Fibroblast of skin of abdomen (primary cell): ENCODE measurements at regions not wholly inside any gene's neighbourhood (a gene's known extent, or its start where the extent isn't known, plus 50 kb on each side); places are given as distances from the start of the nearest gene placed in this dataset.

ENCODE experiments used
- DNase-seq: peaks from one replicate; pipeline ENCODE4 v3.0.0-alpha.2; 2013

DNA sequence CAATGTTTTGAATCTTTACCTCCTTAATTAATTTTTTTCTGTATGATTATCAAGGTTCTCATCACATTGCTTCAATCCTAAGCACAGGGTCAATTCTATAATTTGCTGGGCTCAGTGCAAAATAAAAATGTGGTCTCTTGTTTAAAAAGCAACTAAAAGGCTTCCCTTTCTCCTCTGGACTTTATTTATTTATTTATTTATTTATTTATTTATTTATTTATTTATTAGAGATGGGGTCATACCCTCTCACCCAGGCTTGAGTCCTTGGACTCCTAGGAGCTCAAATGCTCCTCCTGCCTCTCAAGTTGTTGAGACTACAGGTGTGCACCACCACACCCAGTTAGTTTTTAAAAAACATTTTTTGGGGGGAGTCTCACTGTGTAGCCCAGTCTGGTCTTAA is 710.1 kb upstream of the REG3G start:
- no peak for DNase-seq

DNA sequence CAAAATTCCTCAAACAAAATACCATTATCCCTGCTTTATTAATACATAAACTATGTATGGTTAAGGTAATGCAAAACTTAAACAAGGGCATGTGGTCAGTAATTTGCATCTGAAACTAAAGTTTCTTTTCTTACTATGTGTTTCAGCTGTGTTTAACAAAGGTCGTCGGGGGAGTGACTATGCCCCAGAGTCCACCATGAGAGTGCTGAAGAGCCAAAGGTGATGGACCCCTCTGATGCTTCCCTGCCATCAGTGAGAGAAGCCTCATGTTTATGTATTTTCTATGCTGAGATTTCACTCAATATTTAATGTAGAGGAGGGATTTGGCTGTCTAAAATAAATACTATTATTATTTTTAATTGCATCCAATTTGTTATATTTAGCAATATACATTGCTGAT is 707.2 kb upstream of the REG3G start:
- DNase-seq: no peak

DNA sequence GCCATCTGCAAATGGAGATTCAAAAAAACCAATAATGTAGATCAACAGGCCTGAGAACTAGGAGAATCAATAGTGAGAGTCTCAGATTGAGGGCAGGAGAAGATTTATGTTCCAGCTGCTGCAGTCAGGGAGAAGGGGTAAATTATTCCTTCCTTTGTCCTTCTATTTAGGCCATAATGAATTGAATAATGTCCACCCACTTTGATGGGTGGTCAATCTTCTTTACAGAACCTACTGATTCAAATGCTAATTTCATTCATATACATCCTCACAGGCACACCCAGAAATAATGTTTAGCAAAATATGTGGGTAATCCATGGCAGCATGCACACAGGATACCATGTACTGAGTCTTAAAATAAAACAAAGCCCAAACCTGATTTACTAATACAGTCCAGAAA is 695.3 kb upstream of the REG3G start:
- no peak for DNase-seq

DNA sequence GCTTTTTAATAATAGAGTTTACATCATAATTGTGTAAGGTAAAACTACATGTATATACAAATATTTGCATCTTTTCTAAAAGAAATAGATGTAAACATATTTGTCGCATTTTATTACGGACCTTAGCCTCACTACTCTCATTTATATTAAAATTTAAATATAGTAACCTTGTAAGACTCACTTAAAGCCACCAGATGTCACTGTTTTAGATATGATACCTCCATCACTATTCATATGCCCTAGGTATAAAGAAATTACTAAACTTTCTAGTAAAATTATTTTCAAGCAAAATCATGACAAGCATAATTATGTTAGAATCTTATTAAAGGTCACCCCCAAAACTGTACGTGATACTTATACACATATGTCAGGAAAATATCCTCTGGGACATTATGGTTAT is 674.3 kb upstream of the REG3G start:
- no peak for DNase-seq

DNA sequence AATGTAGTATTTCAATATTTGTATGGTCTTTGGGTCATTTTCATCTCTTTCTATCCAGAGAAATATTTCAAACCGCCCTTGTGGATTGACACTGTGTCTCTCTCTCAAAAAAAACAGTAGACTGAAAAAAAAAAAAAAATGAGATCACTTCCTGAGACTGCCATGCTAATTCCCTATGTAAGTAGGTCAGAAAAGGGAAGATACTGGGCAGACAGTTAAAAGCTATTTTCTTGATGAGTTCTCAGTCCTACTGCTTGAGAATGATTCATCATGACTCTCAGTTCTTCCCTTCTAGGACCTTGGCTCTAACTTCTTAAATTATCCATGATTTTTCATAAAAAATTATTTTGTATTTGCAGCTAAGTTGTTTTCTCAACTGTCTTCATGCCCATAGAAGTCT is 672.3 kb upstream of the REG3G start:
- DNase-seq: no peak

DNA sequence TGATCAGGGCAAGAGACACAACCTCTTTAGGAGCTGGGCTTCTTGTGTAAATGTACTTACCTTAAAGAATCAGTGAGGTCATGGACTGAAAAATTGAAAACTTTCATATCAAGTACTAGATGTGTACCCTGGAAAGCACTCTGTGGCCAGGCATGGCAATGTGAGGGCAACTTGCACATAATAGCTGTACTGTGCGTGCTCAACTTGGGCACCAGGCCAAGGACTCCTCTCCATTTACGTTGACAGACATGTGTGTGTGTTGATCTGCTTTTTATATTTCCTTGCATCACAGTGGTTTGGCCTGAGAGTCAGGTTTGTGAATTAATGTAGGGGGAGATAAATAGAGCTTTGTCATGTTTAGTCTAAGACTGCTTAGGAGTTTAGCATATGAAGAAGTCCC is 669.5 kb upstream of the REG3G start:
- DNase-seq: no peak

DNA sequence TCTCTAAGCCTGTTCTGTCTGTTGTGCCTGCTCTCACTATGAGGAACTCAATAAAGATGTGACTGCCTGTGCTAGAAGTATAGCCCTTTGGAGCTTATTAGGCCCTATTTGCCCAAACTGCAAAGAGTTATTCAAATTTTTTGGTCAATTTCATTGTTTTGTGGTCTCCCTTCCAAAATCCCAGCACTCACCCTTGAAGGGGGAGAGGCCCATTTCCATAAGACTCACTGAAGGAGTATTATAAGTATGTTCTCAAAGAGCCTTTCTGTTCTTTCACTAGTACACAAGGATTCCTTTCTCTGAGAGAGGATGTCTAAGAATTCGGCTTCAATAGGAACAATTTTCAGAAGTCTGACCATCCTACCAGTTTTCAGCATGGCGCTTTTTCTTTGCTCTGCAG is 641.9 kb upstream of the REG3G start:
- no peak for DNase-seq

DNA sequence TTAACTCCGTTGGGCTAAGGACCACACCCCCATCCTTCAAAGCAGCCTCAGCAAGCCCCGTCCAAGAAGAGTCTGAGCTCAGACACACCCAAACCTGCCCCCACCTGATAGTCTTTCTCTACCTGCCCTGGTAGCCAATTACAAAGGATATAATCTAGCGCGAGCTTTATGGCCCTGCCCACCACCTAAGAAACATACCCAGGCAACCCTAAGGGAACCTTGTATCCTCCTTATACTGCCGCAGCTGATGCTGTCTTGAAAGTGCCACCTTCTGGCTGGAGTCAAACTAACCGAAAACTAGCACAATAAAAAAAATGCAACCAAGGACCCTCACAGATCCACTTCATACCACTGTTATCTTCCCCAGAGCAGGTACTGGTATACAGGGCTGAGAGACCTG is 628.3 kb upstream of the REG3G start:
- no peak for DNase-seq

DNA sequence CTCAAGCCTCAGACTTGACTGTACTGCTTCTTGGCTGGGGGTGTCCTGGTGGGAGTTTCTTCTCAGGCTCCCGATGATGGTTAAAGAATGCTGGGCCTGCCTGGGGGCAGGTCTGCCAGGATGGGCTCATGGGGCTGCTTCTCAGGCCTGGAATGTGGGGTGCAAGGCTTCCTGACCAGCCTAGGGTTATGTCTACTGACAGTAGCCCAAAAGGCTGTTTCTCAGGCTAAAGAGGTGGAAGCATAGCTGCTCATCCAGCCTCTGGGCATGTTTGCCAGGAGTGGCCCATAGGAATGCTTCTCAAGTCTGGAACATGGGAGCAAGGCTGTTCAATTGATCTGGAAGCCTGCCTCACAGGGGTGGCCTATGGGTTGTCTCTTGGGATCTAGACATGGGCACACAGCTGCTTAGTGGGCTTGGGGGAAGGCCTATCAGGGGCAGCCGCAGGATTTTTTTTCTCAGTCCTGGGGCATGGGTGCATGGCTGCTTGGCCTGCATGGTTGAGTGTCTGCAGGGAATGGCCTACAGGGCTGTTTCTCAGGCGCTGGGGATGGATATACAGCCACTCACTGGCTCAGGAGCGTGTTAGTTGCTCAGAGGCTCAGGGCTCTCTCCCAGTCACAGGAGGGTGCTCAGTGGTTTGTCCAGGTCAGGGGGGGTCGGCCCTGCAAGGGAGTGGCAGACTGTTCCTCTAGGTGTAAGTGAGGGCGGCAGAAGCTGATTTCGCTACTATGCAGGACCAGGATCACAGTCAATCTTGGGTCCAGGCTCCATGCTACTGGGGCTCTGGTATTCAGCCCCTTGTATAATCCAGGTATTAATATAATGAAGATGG is 617.3 kb upstream of the REG3G start:
- no peak for DNase-seq

DNA sequence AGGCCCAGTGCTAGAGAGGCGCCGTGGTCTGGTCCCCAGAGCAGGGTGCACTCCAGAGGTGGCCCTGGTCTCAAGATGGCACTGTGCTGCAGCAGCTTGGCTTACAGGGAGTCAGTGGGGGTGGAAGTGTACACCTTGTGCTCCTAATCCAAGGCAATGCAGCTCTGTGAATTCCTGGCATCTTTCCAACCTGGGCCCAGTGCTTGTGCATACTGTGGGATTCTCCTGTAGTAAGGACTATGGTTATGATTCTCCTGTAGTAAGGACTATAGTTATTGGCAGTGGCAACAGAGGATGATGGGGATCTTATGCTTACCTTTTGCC is 616.7 kb upstream of the REG3G start:
- no peak for DNase-seq

DNA sequence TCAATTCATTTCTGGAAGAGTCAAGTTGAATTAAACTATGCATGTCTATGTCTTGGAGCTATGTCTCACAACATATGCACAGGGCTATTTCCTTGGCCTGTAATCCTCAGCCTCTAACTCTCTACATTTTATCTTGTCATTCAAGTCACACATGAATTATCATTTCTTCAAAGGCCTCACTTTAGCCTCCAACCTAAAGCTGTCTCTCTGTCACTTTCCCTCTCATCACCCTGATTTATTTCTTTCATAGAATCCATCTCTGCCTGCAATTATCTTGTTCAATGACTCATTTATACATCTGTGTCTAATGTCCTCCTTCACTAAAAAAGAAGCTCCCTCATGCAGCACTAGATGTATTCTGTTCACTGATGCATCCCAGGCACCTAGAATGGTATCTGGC is 614.2 kb upstream of the REG3G start:
- no peak for DNase-seq

DNA sequence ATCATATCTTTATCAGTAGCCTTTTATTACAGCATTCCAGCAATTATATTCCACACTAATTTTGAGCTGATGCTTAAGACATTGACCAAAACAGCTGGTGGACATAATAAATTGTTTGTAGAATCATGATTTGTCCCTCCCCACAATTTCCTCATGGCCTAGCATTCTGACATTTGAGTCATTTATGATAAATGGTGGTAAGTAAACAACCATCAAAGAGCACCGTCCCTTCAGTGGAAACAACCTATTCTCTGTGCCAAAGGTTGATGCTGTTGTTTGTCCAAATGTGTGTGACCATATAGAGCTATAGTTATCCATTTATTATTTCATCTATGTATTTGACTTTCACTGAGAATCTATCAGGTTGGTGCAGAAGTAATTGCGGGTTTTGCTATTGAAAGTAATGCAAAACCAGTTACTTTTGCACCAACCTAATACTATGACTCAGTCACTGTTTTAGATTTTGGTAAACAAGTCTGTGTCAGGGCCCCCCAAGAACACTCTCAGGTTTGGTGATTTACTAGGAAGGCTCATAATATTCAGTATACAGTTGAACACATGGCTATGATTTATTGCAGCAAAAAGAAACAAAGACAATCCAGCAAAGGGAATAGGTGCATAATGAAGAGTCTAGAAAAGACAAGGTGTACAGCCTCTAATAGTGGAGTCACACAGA is 608.7 kb upstream of the REG3G start:
- DNase-seq: no peak

DNA sequence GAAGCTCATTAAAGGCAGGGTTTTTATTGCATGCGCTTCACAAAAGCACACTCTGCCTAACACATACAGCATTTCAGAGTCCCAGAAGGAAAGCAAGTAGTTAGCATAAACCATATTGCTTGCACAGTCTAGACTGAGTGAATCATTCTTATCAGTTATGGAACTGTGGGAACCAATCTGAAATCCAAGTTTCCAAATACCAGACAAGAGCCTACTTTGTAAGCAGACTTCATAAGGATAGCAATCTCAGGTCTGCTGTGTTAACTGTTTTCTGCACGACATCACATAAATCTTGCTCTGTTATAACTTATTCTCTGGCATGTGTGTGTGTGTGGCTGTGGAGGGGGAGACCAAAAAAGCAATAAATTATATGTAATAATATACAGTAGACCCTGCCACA is 608.1 kb upstream of the REG3G start:
- DNase-seq: peak; percentile 28

DNA sequence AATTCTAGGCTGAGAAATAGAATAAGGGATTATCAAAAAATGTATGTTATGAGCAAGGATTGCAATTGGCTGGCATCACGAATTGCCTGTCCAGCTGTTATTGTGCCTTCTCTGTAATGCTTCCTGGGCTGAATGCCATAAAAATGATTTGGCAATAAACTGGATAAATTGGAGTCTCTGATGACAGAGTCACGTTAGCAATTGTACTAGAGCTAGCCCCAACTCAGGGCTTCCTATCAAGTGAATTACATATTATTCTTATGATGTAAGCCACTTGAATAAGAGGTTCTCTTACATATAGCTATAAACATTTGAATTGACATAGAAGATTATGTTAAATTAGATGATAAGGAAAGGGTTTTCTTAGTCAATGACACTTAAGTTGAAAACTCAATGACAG is 607.5 kb upstream of the REG3G start:
- DNase-seq: peak; percentile 1

DNA sequence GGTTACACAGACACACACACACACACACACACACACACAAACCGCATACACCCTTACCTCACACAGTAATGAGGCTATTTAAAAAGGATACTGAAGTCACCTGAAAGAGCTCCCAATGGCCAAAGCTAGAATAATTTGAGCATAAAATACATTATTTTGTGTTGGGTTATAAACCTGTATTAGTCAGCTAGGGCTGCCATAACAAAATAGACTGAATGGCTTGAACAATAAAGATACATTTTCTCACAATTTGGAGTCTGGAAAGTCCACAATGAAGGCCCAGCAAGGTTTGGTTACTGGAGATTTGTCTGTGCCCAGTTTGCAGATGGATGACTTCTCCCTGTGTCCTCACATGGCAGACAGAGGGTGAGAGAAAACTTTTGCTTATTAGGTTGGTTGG is 605.4 kb upstream of the REG3G start:
- DNase-seq: no peak

DNA sequence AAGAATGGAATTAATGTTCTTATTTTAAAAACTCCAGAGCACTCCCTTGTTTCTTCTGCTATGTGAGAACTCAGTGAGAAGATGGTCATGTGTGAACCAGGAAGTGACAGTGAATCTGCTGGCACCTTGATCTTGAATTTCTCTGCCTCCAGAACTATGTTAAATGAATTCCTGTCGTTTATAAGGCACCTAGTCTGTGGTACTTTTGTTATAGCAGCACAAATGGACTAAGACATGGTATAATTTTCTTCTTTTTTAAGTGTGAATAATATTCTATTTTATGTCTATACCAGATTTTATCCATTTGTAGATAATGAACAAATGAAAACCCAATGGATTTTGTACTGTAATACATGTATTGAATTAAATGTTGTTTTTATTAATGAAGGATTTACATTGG is 601.9 kb upstream of the REG3G start:
- DNase-seq: no peak

DNA sequence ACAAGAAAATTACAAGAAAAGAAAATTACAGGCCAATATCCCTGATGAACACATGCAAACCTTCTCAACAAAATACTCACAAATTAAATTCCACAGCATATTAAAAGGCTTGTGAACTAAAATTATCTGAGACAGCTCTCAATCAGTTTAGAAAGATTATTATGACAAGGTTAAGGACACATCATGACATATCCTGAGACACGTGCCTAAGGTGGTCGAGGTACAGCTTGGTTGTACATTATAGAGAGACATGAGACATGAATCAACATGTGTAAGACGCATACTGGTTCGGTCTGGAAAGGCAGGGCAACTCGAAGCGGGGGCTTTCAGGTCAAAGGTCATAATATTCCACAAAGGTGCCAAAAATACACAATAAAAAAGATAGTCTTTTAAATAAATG is 598.3 kb upstream of the REG3G start:
- no peak for DNase-seq

DNA sequence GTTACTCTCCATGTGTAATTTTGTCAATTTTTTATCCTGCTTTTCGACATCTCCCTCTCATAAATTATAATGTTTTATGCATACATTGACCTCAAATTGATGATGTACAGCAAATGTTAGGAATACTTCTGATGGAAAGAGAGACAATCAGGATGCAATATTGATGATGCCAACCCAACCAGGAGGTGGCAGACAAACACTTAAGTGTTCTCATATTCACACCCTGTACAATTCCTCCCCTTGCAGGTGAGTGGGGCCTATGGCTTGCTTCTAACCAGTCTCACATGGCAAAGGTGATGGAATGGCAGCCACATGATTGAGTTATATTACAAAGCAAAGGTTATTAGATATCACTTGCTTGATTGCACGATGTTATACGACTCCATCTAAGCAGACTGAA is 594.3 kb upstream of the REG3G start:
- DNase-seq: no peak

DNA sequence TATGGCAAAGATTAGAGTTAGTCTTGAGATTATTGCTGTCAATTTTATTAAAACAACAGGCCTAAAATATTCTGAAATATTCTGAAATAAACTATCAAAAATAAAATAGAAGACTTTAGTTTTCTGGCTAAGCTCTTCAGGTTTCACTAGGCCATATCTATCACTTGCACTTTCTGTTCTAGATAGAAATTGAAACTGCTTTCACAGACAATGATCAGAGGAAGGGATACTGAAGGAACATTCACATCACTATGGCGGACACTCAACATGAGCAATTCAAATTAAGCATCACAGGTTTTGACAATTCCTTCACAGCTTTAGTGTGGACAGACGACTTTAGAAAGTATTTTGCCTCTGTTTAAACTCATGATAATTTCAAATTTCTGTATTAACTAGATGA is 586.4 kb upstream of the REG3G start:
- no peak for DNase-seq

DNA sequence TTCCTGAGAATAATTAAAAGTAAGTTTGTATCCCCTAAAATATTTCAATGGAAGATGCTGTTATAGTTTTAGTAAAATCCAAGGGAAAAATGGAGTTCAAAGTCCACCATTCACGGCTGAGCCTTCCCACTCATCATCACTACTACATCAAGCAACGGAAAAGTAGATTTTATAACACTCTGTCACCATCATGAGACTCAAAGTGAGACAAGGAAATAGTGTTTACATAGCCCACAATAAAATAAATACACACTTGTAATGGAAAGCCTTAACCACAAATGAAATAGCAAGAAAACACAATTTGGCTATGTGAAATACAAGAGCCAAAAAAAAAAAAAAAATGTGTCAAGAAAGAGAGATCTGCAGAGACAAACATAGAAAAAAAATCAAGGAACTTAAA is 569.9 kb upstream of the REG3G start:
- DNase-seq: no peak

DNA sequence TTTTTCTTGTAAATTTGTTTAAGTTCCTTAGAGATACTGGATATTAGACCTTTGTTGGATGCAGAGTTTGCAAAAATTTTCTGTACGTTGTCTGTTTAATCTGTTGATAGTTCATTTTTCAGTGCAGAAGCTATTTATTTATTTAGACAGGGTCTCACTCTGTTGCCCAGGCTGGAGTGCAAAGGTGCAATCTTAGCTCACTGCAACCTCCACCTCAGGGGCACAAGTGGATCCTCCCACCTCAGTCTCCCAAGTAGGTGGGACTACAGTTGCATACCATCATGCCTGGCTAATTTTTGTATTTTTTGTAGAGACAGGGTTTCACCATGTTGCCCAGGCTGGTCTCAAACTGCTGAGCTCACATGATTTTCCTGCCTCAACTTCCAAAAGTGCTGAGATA is 568.2 kb upstream of the REG3G start:
- no peak for DNase-seq

DNA sequence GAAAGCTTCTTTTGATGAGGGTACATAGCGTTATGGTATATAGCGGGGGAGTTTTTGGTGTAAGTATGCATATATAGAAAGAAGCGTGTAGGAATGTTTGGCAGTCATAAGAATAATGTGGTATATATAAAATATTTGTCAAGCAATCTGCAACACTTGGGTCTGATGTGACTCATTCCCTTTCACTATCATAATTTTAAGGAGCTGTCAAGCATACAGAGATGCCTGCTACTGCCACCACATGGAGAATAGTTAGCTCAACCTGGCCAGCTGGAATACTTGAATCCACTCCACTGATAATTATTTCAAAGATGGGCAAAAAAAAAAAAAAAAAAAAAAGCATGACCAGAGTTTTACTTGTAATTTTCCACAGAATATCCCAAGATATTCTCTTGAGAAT is 559.8 kb upstream of the REG3G start:
- DNase-seq: no peak

DNA sequence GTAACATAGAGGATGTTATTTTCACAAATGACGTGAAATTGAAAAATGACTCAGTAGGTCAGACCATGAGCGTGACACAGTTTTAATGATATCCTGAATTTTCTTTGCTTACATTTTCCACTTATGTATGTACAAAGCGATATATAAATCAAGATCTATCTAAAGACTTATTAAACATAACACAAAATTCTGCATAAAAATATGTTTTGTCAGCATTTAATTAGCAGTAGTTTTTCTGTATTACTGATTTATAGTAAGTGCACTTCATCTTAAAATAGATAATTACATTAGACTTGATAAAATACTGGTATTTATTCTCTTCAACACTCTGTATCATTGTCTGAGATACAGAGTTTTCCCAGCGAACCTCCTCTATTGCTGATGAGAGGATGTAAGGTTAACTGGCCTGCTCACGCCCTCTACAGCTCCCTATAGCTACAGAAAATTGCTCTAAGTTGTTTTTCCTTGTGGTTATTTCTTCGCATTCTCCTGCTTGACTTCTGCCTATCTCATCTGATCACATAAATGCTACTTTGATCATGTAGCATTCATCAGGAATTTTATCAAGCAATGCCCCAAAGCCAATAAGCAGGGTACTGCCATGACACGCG is 548.8 kb upstream of the REG3G start:
- no peak for DNase-seq

DNA sequence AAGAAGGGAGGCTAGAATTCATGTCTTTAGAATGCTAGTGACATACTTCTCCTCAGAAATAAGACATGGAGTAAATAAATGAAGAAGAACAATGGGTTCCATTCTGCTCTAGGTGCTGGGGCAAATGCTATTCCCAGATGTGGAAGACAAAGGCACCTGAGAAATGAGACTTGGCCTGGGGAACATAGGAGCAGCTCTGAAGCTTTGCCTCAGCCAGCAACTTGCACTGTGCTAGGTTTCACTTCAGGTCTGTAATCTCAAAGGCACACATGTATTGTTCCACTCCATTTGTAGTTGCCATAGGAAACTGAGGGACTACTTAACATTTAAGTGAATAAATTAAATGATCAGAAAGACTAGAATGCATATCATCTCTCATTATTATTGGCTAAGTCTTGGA is 538.9 kb upstream of the REG3G start:
- no peak for DNase-seq
